Hepatocyte (in vitro differentiated cells): ENCODE measurements at regions not wholly inside any gene's neighbourhood (a gene's known extent, or its start where the extent isn't known, plus 50 kb on each side); places are given as distances from the start of the nearest gene placed in this dataset.

Source experiments
- DNase-seq: peaks from one replicate; pipeline ENCODE4 v3.0.0-alpha.2; 2016; ENCODE audit warnings: low spot score
- H2AFZ ChIP-seq: fragments of 200-600 bp; sonication (generic); 2 replicates; pipeline ENCODE4 v1.6.0; 2016; ENCODE audit warnings: antibody characterized with exemption, mild to moderate bottlenecking
- H3K27ac ChIP-seq: fragments of 200-600 bp; sonication (generic); 2 replicates; pipeline ENCODE4 v1.5.1; 2016; ENCODE audit warnings: mild to moderate bottlenecking
- H3K27me3 ChIP-seq: fragments of 200-600 bp; sonication (generic); 2 replicates; pipeline ENCODE4 v1.6.1; 2016
- H3K36me3 ChIP-seq: fragments of 200-600 bp; sonication (generic); replicated peaks from 2 replicates; pipeline ENCODE4 v1.5.1; 2016; ENCODE audit warnings: low read depth; ENCODE audit not compliant: insufficient read depth
- H3K4me1 ChIP-seq: fragments of 200-600 bp; sonication (generic); 2 replicates; pipeline ENCODE4 v1.5.1; 2016; ENCODE audit warnings: mild to moderate bottlenecking, moderate library complexity; ENCODE audit not compliant: insufficient read depth
- H3K4me2 ChIP-seq: fragments of 200-600 bp; sonication (generic); 2 replicates; pipeline ENCODE4 v1.6.0; 2016
- H3K4me3 ChIP-seq: fragments of 200-600 bp; sonication (generic); 2 replicates; pipeline ENCODE4 v1.5.1; 2016; ENCODE audit warnings: mild to moderate bottlenecking
- H3K79me2 ChIP-seq: fragments of 200-600 bp; sonication (generic); 2 replicates; pipeline ENCODE4 v1.6.0; 2017; ENCODE audit warnings: mild to moderate bottlenecking
- H3K9me2 ChIP-seq: fragments of 200-600 bp; sonication (generic); replicated peaks from 2 replicates; pipeline ENCODE4 v1.6.0; 2017; ENCODE audit warnings: mild to moderate bottlenecking; ENCODE audit not compliant: insufficient read depth
- H3K9me3 ChIP-seq: fragments of 200-600 bp; sonication (generic); 2 replicates; pipeline ENCODE4 v1.5.1; 2016; ENCODE audit warnings: low read depth, mild to moderate bottlenecking
- H4K20me1 ChIP-seq: fragments of 200-600 bp; sonication (generic); 2 replicates; pipeline ENCODE4 v1.6.0; 2016; ENCODE audit warnings: mild to moderate bottlenecking; ENCODE audit not compliant: insufficient read depth, poor library complexity, severe bottlenecking
- EZH2 ChIP-seq: fragments of 200-600 bp; sonication (generic); IDR thresholded peaks from 2 replicates; pipeline ENCODE4 v1.6.1; 2016; ENCODE audit warnings: antibody characterized with exemption, mild to moderate bottlenecking, borderline replicate concordance
- EZH2phosphoT487 ChIP-seq: fragments of 200-600 bp; sonication (generic); IDR thresholded peaks from one replicate; pipeline ENCODE4 v1.6.1; 2018; ENCODE audit warnings: antibody characterized with exemption, mild to moderate bottlenecking, low read depth, moderate library complexity; ENCODE audit not compliant: unreplicated experiment, severe bottlenecking
- WGBS: methylation state at CpG from one replicate; pipeline ENCODE4 v1.1.6; 2016; ENCODE audit warnings: low lambda C conversion rate; ENCODE audit errors: missing lambda C conversion rate; 5-methylcytosine and 5-hydroxymethylcytosine counted together
- TF ChIP-seq, protein P1 (sequence below): fragments of 200-600 bp; sonication (generic); IDR thresholded peaks from 2 replicates; pipeline ENCODE4 v1.5.1; 2016; ENCODE audit warnings: antibody characterized with exemption, mild to moderate bottlenecking; ENCODE audit not compliant: poor library complexity

DNA sequence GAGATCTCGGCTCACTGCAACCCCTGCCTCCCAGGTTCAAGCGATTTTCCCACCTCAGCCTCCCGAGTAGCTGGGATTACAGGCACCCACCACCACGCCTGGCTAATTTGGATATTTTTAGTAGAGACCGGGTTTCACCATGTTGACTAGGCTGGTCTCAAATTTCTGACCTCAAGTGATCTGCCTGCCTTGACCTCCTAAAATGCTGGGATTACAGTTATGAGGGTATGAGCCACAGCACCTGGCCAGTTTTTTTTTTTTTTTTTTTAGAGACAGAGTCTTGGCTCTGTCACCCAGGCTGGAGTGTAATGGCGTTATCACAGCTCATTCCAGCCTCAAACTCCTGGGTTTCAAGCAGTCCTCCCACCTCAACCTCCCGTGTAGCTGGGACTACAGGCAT lies 54.9 kb upstream of the PRR5 start:
- TF ChIP-seq, protein P1, sequence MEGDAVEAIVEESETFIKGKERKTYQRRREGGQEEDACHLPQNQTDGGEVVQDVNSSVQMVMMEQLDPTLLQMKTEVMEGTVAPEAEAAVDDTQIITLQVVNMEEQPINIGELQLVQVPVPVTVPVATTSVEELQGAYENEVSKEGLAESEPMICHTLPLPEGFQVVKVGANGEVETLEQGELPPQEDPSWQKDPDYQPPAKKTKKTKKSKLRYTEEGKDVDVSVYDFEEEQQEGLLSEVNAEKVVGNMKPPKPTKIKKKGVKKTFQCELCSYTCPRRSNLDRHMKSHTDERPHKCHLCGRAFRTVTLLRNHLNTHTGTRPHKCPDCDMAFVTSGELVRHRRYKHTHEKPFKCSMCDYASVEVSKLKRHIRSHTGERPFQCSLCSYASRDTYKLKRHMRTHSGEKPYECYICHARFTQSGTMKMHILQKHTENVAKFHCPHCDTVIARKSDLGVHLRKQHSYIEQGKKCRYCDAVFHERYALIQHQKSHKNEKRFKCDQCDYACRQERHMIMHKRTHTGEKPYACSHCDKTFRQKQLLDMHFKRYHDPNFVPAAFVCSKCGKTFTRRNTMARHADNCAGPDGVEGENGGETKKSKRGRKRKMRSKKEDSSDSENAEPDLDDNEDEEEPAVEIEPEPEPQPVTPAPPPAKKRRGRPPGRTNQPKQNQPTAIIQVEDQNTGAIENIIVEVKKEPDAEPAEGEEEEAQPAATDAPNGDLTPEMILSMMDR: no peak
- TF ChIP-seq EZH2phosphoT487 (no peak), EZH2 (no peak)
- DNase-seq: no peak
- Histone ChIP-seq H3K4me1 (peaks cover 11% of the 10 kb centered on the region), H4K20me1 (no peaks in the 10 kb centered on the region), H2AFZ (no peak overlapping the region), H3K79me2 (no peaks in the 10 kb centered on the region), H3K27ac (no peak overlapping the region), H3K9me3 (no peaks in the 10 kb centered on the region), H3K27me3 (no peaks in the 10 kb centered on the region), H3K36me3 (no peaks in the 10 kb centered on the region), H3K4me2 (no peak overlapping the region), H3K4me3 (no peak overlapping the region), H3K9me2 (no peaks in the 10 kb centered on the region)
- WGBS: 89% methylated on average over 7 of the region's 7 CpGs

DNA sequence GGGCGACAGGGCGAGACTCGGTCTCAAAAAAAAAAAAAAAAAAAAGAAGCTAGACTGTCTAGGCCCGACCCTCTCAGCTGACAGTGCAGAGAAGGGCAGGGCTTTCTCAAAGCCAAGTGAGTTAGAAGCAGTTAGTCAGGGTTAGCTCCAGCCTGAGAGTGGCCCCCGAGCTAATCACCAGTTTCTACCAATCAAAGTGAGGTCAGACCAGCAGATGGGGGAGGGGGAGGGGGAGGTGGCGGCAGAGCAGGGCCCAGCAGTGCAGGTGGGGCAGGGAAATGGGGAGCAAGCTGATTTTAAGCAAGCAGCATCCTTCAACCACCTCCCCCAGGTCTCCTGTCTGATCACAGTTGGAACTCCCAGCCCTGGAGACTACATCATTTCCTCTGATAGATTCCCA lies 55.3 kb upstream of the PRR5 start:
- Histone ChIP-seq H3K79me2 (no peaks in the 10 kb centered on the region), H3K9me2 (no peaks in the 10 kb centered on the region), H3K4me3 (no peak overlapping the region), H3K27me3 (no peaks in the 10 kb centered on the region), H3K4me2 (no peak overlapping the region), H2AFZ (no peak overlapping the region), H4K20me1 (no peaks in the 10 kb centered on the region), H3K9me3 (no peaks in the 10 kb centered on the region), H3K36me3 (no peaks in the 10 kb centered on the region), H3K4me1 (peaks cover 11% of the 10 kb centered on the region), H3K27ac (no peak overlapping the region)
- TF ChIP-seq EZH2: no peak
- TF ChIP-seq, protein P1: no peak
- TF ChIP-seq EZH2phosphoT487: no peak
- WGBS: 79% methylated on average over 5 of the region's 6 CpGs
- DNase-seq: no peak

DNA sequence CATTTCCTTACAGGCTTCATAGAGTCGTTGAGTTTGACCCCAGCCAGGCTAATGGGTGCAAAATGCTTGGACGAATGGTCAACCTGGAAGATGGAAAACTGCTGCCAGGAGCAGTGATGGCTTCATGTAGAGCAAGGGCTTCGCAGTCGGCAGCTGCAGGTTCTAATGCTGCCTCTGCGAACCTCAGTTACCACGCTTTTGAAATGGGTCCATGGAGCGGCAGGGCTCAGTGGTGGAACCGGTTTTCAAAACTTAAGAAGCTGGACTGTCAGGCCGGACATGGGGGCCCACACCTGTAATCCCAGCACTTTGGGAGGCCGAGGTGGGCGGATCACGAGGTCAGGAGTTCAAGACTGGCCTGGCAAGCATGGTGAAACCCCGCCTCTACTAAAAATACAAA lies 55.9 kb upstream of the PRR5 start:
- Histone ChIP-seq H4K20me1 (no peaks in the 10 kb centered on the region), H3K79me2 (no peaks in the 10 kb centered on the region), H3K9me3 (no peaks in the 10 kb centered on the region), H3K4me1 (peaks cover 11% of the 10 kb centered on the region), H3K27me3 (no peaks in the 10 kb centered on the region), H3K4me2 (no peak overlapping the region), H3K27ac (no peak overlapping the region), H3K36me3 (no peaks in the 10 kb centered on the region), H3K9me2 (no peaks in the 10 kb centered on the region), H3K4me3 (no peak overlapping the region), H2AFZ (no peak overlapping the region)
- TF ChIP-seq, protein P1: no peak
- TF ChIP-seq EZH2phosphoT487 (no peak), EZH2 (no peak)
- WGBS: 92% methylated on average over 13 of the region's 13 CpGs
- DNase-seq: no peak

GRCh38 chr22:44645531-44645930 lies 56.5 kb upstream of the PRR5 start:
- H3K27ac ChIP-seq: no peak overlapping the region
- no peak overlapping the region for H2AFZ ChIP-seq
- H3K36me3 ChIP-seq: no peaks in the 10 kb centered on the region
- no peak overlapping the region for H3K4me3 ChIP-seq
- H3K4me2 ChIP-seq: no peak overlapping the region
- peaks cover 12% of the 10 kb centered on the region for H3K4me1 ChIP-seq
- H3K27me3 ChIP-seq: no peaks in the 10 kb centered on the region
- no peaks in the 10 kb centered on the region for H3K9me2 ChIP-seq
- H3K9me3 ChIP-seq: no peaks in the 10 kb centered on the region
- WGBS: 80% methylated on average over 11 of the region's 11 CpGs
- H3K79me2 ChIP-seq: no peaks in the 10 kb centered on the region
- TF ChIP-seq, protein P1: no peak
- TF ChIP-seq EZH2 (no peak), EZH2phosphoT487 (no peak)
- DNase-seq: no peak
- no peaks in the 10 kb centered on the region for H4K20me1 ChIP-seq
